GM13976 (cell line): ENCODE measurements at regions not wholly inside any gene's neighbourhood (a gene's known extent, or its start where the extent isn't known, plus 50 kb on each side); places are given as distances from the start of the nearest gene placed in this dataset.

Source experiments
- DNase-seq: peaks from one replicate; pipeline ENCODE4 v3.0.0; 2012; ENCODE audit warnings: low spot score
- in situ Hi-C: fragments of 300-500 bp; cut with MboI; formaldehyde crosslinking; loops from one replicate; pipeline ENCODE4 v1.12.0; 2022; ENCODE audit warnings: low sequenced_read_pairs, mixed read lengths, inconsistent platforms; ENCODE audit not compliant: unreplicated experiment
- TF ChIP-seq, protein P1 (sequence below): IDR thresholded peaks from 2 replicates; pipeline ENCODE4 v1.5.1; 2012; ENCODE audit warnings: borderline replicate concordance, mild to moderate bottlenecking; ENCODE audit not compliant: insufficient read depth; ENCODE audit errors: extremely low read depth, missing control alignments, control extremely low read depth

- no peak for DNase-seq
- in situ Hi-C loops, result no loop called here
These were observed 450.0 kb upstream of the FAR2 start for GRCh38 chr12:28699029-28699428.

DNA sequence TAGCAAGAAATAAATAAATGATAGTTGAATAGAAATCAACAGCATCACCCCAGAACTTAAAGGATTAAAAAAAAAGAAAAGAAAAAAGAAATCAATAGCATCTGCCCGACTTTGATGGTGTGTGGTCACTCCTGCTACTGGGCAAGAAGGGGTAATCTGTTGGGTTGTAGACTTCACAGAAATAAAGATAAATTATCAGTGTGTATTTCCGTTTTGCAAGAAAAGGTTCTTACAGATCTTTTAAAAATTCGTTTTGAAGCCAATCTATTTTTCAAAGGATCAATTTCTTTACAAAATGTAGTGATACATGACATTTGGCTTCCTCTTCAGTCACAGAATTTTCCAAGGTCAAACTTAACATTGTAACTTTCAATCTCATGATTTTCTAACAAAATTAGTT is 448.9 kb upstream of the FAR2 start:
- DNase-seq, result no peak
- in situ Hi-C loops, result no loop called here
- TF ChIP-seq, protein P1, sequence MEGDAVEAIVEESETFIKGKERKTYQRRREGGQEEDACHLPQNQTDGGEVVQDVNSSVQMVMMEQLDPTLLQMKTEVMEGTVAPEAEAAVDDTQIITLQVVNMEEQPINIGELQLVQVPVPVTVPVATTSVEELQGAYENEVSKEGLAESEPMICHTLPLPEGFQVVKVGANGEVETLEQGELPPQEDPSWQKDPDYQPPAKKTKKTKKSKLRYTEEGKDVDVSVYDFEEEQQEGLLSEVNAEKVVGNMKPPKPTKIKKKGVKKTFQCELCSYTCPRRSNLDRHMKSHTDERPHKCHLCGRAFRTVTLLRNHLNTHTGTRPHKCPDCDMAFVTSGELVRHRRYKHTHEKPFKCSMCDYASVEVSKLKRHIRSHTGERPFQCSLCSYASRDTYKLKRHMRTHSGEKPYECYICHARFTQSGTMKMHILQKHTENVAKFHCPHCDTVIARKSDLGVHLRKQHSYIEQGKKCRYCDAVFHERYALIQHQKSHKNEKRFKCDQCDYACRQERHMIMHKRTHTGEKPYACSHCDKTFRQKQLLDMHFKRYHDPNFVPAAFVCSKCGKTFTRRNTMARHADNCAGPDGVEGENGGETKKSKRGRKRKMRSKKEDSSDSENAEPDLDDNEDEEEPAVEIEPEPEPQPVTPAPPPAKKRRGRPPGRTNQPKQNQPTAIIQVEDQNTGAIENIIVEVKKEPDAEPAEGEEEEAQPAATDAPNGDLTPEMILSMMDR, result no peak

More at GRCh38 chr12:28699029-28699428, 450.0 kb upstream of the FAR2 start:
- TF ChIP-seq, protein P1, result no peak

DNA sequence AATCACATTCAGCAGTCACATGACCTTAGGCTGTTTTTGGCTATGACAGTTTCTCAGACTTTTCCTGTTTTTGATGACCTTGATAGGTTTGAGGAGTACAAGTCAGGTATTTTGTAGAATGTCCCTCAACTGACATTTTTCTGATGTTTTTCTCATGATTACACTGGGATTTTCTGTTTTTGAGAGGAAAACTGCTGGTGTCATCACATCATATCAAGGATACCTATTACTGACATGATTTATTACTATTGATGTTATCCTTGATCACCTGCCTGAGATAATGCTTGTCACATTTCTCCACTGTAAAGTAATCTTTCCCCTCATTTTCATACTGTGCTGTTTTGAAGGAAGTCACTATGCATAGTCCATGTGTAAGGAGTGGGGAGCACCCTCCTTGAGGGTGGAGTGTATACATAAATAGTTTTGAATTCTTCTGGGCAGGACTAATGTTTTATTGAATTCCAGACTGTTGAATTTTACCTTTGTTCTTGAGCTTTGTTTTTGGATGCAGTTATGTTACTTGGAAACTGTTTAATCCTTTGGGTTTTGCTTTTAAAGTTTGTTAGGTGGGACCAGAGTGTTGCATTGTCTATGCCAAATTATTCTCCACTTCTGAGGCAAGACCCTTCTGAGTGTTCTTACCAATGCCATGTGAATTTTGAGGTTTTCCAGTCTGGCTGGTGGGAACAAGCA is 444.5 kb upstream of the FAR2 start:
- in situ Hi-C loops, result no loop called here
- DNase-seq, result no peak
- TF ChIP-seq, protein P1, result no peak

- in situ Hi-C loops, result no loop called here
- no peak for DNase-seq
- TF ChIP-seq, protein P1, result no peak
These were observed 440.1 kb upstream of the FAR2 start for GRCh38 chr12:28708918-28709371.

GRCh38 chr12:28709986-28710685 is 438.9 kb upstream of the FAR2 start:
- in situ Hi-C loops, result no loop called here
- no peak for DNase-seq
- TF ChIP-seq, protein P1, result no peak

GRCh38 chr12:28710882-28711281 is 438.2 kb upstream of the FAR2 start:
- in situ Hi-C loops, result no loop called here
- DNase-seq, result no peak
- TF ChIP-seq, protein P1, result no peak

- TF ChIP-seq, protein P1, result no peak
- DNase-seq, result no peak
- in situ Hi-C loops, result no loop called here
These were observed 437.7 kb upstream of the FAR2 start for GRCh38 chr12:28711421-28711820.
